Mesendoderm (in vitro differentiated cells): ENCODE measurements at regions not wholly inside any gene's neighbourhood (a gene's known extent, or its start where the extent isn't known, plus 50 kb on each side); places are given as distances from the start of the nearest gene placed in this dataset.

ENCODE experiments used
- DNase-seq: peaks from one replicate; pipeline ENCODE4 v3.0.0; 2013
- H2AK5ac ChIP-seq: 2 replicates; pipeline ENCODE4 v1.6.1; 2013; ENCODE audit warnings: low read length, inconsistent platforms
- H2BK120ac ChIP-seq: 2 replicates; pipeline ENCODE4 v1.6.1; 2013; ENCODE audit warnings: low read depth, mild to moderate bottlenecking, low read length, moderate library complexity, mixed read lengths
- H2BK15ac ChIP-seq: replicated peaks from 2 replicates; pipeline ENCODE4 v1.6.1; 2013; ENCODE audit warnings: low read depth, mild to moderate bottlenecking, moderate library complexity
- H2BK5ac ChIP-seq: 2 replicates; pipeline ENCODE4 v1.6.1; 2013; ENCODE audit warnings: low read length, inconsistent platforms
- H3K18ac ChIP-seq: 2 replicates; pipeline ENCODE4 v1.6.1; 2013; ENCODE audit warnings: mild to moderate bottlenecking, low read length, mixed read lengths
- H3K23ac ChIP-seq: one replicate; pipeline ENCODE4 v1.6.1; 2013; ENCODE audit warnings: low read length
- H3K27ac ChIP-seq: 2 replicates; pipeline ENCODE4 v1.5.1; 2013; ENCODE audit warnings: low read depth, mild to moderate bottlenecking, inconsistent platforms, low read length, moderate library complexity
- H3K27me3 ChIP-seq: 2 replicates; pipeline ENCODE4 v1.6.1; 2013; ENCODE audit warnings: low read length, control low read depth, mild to moderate bottlenecking, inconsistent platforms; ENCODE audit not compliant: insufficient read depth, poor library complexity
- H3K36me3 ChIP-seq: 2 replicates; pipeline ENCODE4 v1.6.1; 2013; ENCODE audit warnings: low read length, inconsistent platforms; ENCODE audit not compliant: control insufficient read depth, insufficient read depth
- H3K4ac ChIP-seq: one replicate; pipeline ENCODE4 v1.6.1; 2013; ENCODE audit warnings: low read depth, mild to moderate bottlenecking, low read length, moderate library complexity
- H3K4me1 ChIP-seq: 2 replicates; pipeline ENCODE4 v1.6.1; 2013; ENCODE audit warnings: low read depth, low read length, inconsistent platforms; ENCODE audit not compliant: control insufficient read depth
- H3K4me2 ChIP-seq: 2 replicates; pipeline ENCODE4 v1.6.1; 2013; ENCODE audit warnings: low read length
- H3K4me3 ChIP-seq: 2 replicates; pipeline ENCODE4 v1.5.1; 2013; ENCODE audit warnings: mild to moderate bottlenecking, low read length
- H3K56ac ChIP-seq: one replicate; pipeline ENCODE4 v1.6.1; 2013; ENCODE audit warnings: low read length
- H3K79me1 ChIP-seq: 2 replicates; pipeline ENCODE4 v1.6.1; 2013; ENCODE audit warnings: low read length, inconsistent platforms
- H3K79me2 ChIP-seq: 2 replicates; pipeline ENCODE4 v1.6.1; 2013; ENCODE audit warnings: mild to moderate bottlenecking, low read length; ENCODE audit not compliant: control insufficient read depth, insufficient read depth
- H3K9ac ChIP-seq: 2 replicates; pipeline ENCODE4 v1.6.1; 2013; ENCODE audit warnings: low read length, inconsistent platforms
- H4K5ac ChIP-seq: one replicate; pipeline ENCODE4 v1.6.1; 2013; ENCODE audit warnings: low read length
- H4K8ac ChIP-seq: one replicate; pipeline ENCODE4 v1.6.1; 2013; ENCODE audit warnings: low read depth, mild to moderate bottlenecking, control low read depth, low read length, moderate library complexity
- WGBS: extraction: QIAGEN DNeasy Blood & Tissue Kit; methylation state at CpG from one replicate; pipeline ENCODE4 v1.1.7; 2013; ENCODE audit warnings: low lambda C conversion rate, missing lambda C conversion rate; ENCODE audit not compliant: insufficient coverage; ENCODE audit errors: extremely low coverage; 5-methylcytosine and 5-hydroxymethylcytosine counted together

DNA sequence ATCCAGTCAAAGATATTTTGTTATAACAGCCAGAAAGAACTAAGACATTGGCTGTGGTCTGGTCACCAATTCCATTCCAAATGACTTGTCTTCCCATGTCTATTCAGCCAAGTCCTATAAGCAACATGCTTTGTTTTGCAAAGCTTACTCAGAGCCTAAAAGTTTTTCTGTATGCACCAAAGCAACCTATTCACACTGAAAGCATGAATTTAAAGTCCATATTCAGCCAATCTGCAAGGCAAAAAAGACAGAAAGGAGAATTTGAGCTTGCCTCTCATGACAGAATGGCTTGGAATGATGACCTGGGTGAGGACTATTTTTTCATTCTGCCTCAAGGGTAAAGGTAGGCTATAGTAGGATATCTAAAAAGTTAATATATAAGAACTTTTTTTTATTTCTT is 323.2 kb upstream of the NOCT start:
- Histone ChIP-seq H3K79me1 (no peaks in the 10 kb centered on the region), H3K4me1 (peaks cover 3% of the 10 kb centered on the region), H2BK5ac (no peak overlapping the region), H3K4me2 (no peak overlapping the region), H4K5ac (no peak overlapping the region), H3K36me3 (no peaks in the 10 kb centered on the region), H2AK5ac (no peak overlapping the region), H3K4ac (no peak overlapping the region), H3K27ac (no peak overlapping the region), H3K4me3 (no peak overlapping the region), H2BK120ac (no peak overlapping the region), H3K18ac (no peak overlapping the region), H3K9ac (no peak overlapping the region), H3K79me2 (no peaks in the 10 kb centered on the region), H4K8ac (no peak overlapping the region), H2BK15ac (no peak overlapping the region), H3K23ac (no peak overlapping the region), H3K56ac (no peak overlapping the region), H3K27me3 (no peaks in the 10 kb centered on the region)
- DNase-seq, result no peak

GRCh38 chr4:138689593-138689992 is 326.0 kb upstream of the NOCT start:
- WGBS, result no CpG with 5 or more reads among the region's 6 CpGs
- H3K18ac ChIP-seq, result no peak overlapping the region
- H2BK15ac ChIP-seq, result no peak overlapping the region
- H3K9ac ChIP-seq, result no peak overlapping the region
- no peak overlapping the region for H3K56ac ChIP-seq
- H3K79me1 ChIP-seq, result no peaks in the 10 kb centered on the region
- no peak overlapping the region for H3K4me3 ChIP-seq
- no peak overlapping the region for H4K8ac ChIP-seq
- H3K27me3 ChIP-seq, result no peaks in the 10 kb centered on the region
- H3K4me1 ChIP-seq, result no peaks in the 10 kb centered on the region
- no peak overlapping the region for H3K27ac ChIP-seq
- H3K4me2 ChIP-seq, result no peak overlapping the region
- H2BK5ac ChIP-seq, result no peak overlapping the region
- H3K4ac ChIP-seq, result no peak overlapping the region
- H2AK5ac ChIP-seq, result no peak overlapping the region
- no peak overlapping the region for H3K23ac ChIP-seq
- H2BK120ac ChIP-seq, result no peak overlapping the region
- no peaks in the 10 kb centered on the region for H3K36me3 ChIP-seq
- H4K5ac ChIP-seq, result no peak overlapping the region
- no peaks in the 10 kb centered on the region for H3K79me2 ChIP-seq
- DNase-seq, result no peak

GRCh38 chr4:138689187-138689586 is 326.4 kb upstream of the NOCT start:
- H3K4ac ChIP-seq, result no peak overlapping the region
- no peak overlapping the region for H3K4me2 ChIP-seq
- H4K5ac ChIP-seq, result no peak overlapping the region
- no peak overlapping the region for H2AK5ac ChIP-seq
- H3K18ac ChIP-seq, result no peak overlapping the region
- H3K4me3 ChIP-seq, result no peak overlapping the region
- no peak for DNase-seq
- H2BK5ac ChIP-seq, result no peak overlapping the region
- no peak overlapping the region for H2BK120ac ChIP-seq
- H3K79me1 ChIP-seq, result no peaks in the 10 kb centered on the region
- no CpG with 5 or more reads among the region's 9 CpGs for WGBS
- no peak overlapping the region for H3K27ac ChIP-seq
- no peak overlapping the region for H2BK15ac ChIP-seq
- H3K79me2 ChIP-seq, result no peaks in the 10 kb centered on the region
- H4K8ac ChIP-seq, result no peak overlapping the region
- H3K56ac ChIP-seq, result no peak overlapping the region
- H3K27me3 ChIP-seq, result no peaks in the 10 kb centered on the region
- no peaks in the 10 kb centered on the region for H3K4me1 ChIP-seq
- H3K23ac ChIP-seq, result no peak overlapping the region
- H3K9ac ChIP-seq, result no peak overlapping the region
- no peaks in the 10 kb centered on the region for H3K36me3 ChIP-seq

GRCh38 chr4:138688408-138689085 is 327.0 kb upstream of the NOCT start:
- Histone ChIP-seq H3K56ac (no peak overlapping the region), H2AK5ac (no peak overlapping the region), H3K36me3 (no peaks in the 10 kb centered on the region), H3K27ac (no peak overlapping the region), H4K8ac (no peak overlapping the region), H3K4me2 (no peak overlapping the region), H2BK120ac (no peak overlapping the region), H2BK15ac (no peak overlapping the region), H3K18ac (no peak overlapping the region), H3K9ac (no peak overlapping the region), H3K79me2 (no peaks in the 10 kb centered on the region), H2BK5ac (no peak overlapping the region), H3K27me3 (no peaks in the 10 kb centered on the region), H3K79me1 (no peaks in the 10 kb centered on the region), H3K4me3 (no peak overlapping the region), H3K4me1 (no peaks in the 10 kb centered on the region), H4K5ac (no peak overlapping the region), H3K4ac (no peak overlapping the region), H3K23ac (no peak overlapping the region)
- no peak for DNase-seq
- WGBS, result no CpG with 5 or more reads among the region's 12 CpGs

GRCh38 chr4:138686106-138686835 is 329.3 kb upstream of the NOCT start:
- Histone ChIP-seq H3K79me2 (no peaks in the 10 kb centered on the region), H3K4me3 (no peak overlapping the region), H2BK5ac (no peak overlapping the region), H2BK15ac (no peak overlapping the region), H3K4me2 (no peak overlapping the region), H3K23ac (no peak overlapping the region), H3K79me1 (no peaks in the 10 kb centered on the region), H3K9ac (no peak overlapping the region), H3K4me1 (no peaks in the 10 kb centered on the region), H3K4ac (no peak overlapping the region), H2BK120ac (no peak overlapping the region), H3K36me3 (no peaks in the 10 kb centered on the region), H3K56ac (no peak overlapping the region), H3K18ac (no peak overlapping the region), H2AK5ac (no peak overlapping the region), H3K27me3 (no peaks in the 10 kb centered on the region), H4K5ac (no peak overlapping the region), H4K8ac (no peak overlapping the region), H3K27ac (no peak overlapping the region)
- WGBS, result no CpG with 5 or more reads among the region's 11 CpGs
- DNase-seq, result no peak

GRCh38 chr4:138685316-138685715 is 330.3 kb upstream of the NOCT start:
- Histone ChIP-seq H3K27me3 (no peaks in the 10 kb centered on the region), H2AK5ac (no peak overlapping the region), H3K4me2 (no peak overlapping the region), H3K56ac (no peak overlapping the region), H4K5ac (no peak overlapping the region), H3K27ac (no peak overlapping the region), H3K23ac (no peak overlapping the region), H3K79me2 (no peaks in the 10 kb centered on the region), H3K79me1 (no peaks in the 10 kb centered on the region), H3K36me3 (no peaks in the 10 kb centered on the region), H3K4me3 (no peak overlapping the region), H2BK5ac (no peak overlapping the region), H2BK15ac (no peak overlapping the region), H2BK120ac (no peak overlapping the region), H3K4ac (no peak overlapping the region), H4K8ac (no peak overlapping the region), H3K9ac (no peak overlapping the region), H3K18ac (no peak overlapping the region), H3K4me1 (no peaks in the 10 kb centered on the region)
- WGBS, result no CpG with 5 or more reads among the region's 7 CpGs
- no peak for DNase-seq
